Activated CD8-positive, alpha-beta memory T cell treated with anti-CD3 and anti-CD28 coated beads for 4 hours (primary cell): ENCODE measurements at regions not wholly inside any gene's neighbourhood (a gene's known extent, or its start where the extent isn't known, plus 50 kb on each side); places are given as distances from the start of the nearest gene placed in this dataset.

Experiments used
- DNase-seq, 2 donors: peaks; one replicate each; pipeline ENCODE4 v3.0.0-alpha.2; 2020; ENCODE audit warnings: low read depth in 2 of 2

DNA sequence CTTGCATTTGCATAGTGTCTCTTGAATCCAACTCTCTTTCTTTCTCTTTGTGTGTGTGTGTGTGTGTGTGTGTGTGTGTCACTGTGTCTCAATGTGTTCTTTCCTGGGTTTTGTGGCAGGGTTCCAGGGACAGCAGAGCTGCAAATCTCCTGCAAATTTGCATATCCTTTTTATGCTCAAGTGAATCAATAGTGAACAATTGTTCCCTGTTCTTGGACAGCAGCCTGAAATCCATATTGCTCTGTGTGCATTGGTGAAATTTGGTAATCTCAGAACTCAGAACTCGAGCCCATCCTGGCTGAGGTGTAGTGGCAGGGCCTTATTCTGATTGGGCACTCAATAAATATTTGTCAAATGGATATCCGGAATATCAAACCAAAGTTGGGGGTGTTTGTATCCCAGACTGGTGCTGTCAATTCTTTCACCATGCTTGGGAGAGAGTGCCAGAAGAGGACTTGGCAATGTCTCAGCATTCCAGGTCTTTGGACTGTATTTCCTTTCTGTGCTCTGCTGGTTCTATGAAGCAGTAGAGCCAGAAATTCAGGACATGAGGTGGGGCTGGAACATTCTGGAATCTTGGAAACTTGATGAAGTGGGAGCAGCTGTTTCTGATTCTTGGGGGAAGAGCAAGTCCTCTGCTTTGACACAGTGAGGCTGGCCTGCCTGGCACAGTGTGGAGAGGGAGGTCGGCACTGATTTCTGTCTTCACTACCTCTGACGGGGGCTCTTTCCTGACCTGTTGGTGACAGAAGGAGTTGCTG, 380.6 kb upstream of the C2CD4B start:
- DNase-seq, result no peak

DNA sequence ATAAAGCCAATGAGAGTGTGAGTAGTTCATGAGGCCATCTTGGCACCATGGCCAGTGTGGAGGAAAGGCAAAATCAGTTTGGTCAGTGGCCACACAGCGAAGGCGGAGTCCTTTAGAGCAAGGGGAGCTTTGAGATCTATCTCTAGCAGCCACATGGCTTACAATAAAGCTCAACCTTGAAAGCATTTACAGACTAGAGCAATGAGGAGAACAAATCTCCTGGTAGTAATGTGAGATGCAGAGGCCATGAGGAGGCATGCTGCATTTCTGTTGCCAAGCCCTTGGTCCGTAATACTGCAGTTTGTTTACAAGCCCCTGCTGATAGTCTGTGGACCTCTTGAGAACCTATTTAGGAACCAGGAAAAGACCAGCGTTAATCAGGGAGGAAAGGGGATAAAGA, 381.5 kb upstream of the C2CD4B start:
- DNase-seq, result no peak

DNA sequence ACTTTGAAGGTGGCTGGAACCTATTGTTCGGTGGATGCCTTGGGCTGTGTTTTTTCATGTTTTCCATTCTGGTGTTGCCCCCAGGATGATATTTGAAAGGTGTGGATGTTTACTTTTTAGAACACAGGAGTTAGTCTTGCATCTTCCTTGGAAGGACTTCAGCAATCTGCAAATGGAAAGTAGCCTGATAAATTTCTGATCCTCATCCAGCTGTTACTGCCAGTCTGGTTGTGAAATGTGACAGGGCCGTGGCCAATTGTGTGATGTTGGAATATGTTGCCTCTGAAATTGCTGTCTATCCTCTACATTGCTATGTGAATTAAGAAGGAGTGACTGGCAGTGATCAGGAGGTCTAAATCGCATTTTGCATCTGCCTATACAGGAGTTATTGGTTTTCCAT, 382.5 kb upstream of the C2CD4B start:
- DNase-seq, result no peak

DNA sequence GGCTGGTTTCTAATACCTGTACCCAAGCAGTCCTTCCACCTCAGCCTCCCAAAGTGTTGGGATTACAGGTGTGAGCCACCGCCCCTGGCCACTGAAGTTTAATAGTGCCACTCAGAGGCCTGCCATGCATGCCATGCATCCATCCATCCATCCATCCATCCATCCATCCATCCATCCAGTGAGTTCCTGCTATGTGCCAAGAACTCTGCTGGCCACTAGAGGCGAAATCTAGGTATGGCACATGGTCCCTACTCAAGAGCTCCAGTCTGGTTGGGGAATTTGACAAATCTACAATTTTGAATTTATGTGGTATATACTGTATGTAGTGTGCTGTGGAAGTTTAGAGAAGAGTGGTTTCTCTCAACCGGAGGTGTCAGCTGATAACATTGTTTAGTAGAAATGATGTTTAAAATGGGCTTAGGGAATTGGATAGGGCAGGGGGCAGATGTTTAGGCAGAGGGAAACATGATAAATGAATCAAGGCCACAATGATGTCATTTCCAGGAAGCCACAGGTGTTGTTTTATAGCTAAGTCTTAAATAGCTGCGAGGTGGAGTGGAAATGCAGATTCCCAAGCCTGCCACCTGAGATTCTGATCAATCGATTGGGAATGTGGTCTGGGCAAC, 384.4 kb upstream of the C2CD4B start:
- no peak for DNase-seq

DNA sequence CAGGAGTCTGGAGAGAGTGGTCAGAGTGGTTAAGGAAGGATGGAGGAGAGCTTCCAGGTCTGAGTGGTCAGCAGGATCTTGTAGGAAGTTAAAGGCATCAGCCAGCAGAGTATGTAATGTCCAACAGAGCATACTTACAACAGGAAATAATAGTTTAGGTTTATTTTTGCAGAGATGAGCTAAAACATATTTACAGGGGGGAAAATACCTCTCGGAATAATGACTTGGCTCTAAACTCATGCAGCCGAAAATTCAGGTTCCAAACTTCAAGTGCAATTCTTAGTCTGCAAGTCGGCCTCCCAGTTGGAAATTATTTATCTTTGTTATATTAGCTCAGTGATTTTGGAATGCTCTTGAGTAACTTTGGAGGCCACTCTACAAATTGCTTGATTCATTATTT, 385.0 kb upstream of the C2CD4B start:
- no peak for DNase-seq

DNA sequence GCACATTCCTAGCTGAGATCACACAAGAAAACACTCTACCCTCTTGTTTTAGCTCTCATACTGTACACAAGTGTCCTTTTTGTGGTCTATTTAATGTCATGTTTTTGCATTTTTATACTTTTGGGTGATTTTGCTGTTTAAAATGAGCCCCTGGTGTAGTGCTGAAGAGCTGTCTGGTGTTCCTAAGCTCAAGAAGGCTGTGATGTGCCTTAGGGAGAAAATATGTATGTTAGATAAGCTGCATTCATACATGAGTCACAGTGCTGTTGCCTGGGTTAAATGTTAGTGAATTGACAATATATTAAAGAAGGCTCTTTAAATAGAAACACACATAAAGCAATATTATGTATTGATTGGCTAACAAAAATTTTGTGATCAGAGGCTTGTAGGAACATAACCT, 387.4 kb upstream of the C2CD4B start:
- DNase-seq, result no peak

DNA sequence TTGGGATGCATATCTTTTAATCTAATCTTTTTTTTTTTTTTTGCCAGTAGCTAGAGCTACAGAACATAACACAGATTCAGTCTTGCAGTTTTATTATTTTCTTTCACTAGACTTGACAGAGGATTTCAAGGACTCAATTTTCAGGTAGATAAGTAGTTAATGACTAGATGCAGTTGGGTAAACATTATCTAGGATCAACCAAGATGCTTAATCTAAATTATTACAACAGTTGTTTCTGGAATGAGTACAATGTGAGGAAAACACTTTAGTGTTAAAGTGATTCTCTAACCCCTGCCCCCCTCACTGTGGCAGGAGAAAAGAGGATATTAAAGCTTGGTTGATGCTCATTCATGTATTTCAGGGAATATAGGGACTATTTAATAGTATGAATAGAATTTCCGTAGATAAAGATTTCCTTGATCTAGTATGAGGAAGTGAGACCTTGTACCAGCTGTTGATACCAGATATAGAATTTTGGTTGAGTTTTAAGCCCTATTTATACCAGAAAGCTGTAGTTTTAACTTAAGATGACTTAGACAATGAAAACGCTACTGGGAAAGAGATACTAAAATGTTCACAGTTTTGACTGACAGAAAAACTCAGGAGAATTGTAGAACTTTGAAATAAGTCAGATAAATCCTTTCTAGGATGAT, 389.0 kb upstream of the C2CD4B start:
- no peak for DNase-seq

DNA sequence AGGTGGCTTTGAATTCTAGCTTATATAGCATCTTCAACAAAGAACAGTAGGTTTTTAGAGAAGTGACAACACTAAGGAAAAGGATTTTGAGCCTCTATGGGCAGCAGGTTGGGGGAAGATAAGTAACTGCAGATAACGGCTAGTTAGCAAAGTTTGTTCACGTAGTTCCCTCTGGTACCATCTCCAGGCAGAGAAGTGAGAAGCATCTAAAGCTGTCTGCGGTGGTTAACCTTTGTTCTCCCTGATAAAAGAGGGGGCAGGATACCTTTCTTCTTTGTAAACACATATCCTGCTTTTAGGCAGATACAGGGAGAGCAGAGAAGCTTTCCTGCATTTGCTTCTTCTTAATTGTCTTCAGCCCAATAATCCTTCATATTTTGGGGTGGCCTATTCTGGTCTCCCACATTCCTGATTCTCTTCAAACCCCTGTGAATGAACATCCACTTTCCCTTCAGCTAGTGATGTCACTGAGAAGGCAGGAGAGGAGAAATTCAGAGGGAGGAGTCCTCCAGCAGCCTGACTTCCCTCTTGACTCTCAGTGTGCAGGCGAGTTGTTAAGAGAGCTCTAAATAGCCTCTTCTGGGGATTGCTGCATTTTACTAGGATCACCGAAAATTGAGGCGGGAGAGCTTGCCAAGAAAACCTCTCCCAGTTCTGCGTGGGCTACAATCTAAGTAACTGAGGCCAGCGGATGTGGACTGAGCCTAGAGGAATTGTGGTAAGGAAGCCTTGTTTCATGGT, 393.7 kb upstream of the C2CD4B start:
- DNase-seq, result no peak

DNA sequence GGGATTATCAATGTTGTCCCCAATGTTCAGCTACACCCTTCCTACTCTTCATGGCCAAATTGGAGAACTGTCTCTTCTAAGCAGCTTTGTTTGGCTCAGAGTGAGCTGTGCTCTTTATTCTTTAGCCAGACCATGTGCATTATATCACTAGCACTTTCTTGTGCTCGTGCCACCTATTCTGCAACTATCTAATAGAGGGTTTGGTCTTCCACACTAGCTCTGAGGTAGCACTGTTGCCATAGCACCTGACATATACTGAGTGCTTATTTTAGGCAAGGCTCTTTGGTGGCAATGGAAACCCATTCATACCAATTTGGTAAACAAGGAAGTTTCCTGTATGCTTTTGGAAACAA, 394.3 kb upstream of the C2CD4B start:
- no peak for DNase-seq

DNA sequence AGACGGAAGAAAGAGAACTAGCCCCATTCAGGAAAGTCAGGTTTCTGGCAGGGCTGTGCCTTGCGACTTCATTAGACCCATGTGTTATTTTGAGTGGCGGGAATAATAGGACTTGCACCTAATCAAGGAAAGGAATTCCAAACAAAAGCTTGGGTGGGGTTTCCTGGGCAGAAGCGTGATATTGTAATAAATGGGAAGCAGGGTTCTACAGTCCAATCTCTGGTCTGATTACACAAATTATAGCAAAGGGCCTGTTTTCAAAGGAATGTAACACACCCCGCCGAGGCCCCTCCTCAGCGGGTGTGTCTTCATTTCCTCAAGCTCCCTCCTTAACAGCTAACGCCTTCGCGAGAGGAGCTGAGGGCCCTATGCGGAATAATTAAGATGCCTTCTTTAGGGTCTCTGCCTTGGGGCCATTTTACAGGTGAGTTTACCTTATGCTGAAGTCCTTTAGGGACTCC, 396.0 kb upstream of the C2CD4B start:
- DNase-seq, result no peak

DNA sequence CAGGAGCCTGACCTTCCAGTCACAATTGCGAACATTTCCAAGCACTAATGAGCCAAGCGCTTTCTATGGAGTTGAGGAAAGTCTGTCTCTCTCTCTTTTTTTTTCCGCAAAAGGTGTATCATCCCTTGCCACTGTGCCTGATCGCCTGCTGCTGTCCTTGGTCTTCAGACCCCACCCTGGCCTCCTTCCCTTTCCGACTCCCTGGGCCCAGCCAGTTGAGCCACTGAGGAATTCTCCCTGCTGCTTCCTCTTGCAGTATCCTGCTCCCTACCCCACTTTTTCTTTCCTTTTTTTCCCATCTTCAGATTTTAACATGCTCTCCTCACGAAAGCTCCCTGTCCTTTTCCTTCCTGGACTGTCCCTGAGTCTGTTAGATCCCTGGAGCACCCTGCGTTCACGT, 396.5 kb upstream of the C2CD4B start:
- DNase-seq, result no peak

DNA sequence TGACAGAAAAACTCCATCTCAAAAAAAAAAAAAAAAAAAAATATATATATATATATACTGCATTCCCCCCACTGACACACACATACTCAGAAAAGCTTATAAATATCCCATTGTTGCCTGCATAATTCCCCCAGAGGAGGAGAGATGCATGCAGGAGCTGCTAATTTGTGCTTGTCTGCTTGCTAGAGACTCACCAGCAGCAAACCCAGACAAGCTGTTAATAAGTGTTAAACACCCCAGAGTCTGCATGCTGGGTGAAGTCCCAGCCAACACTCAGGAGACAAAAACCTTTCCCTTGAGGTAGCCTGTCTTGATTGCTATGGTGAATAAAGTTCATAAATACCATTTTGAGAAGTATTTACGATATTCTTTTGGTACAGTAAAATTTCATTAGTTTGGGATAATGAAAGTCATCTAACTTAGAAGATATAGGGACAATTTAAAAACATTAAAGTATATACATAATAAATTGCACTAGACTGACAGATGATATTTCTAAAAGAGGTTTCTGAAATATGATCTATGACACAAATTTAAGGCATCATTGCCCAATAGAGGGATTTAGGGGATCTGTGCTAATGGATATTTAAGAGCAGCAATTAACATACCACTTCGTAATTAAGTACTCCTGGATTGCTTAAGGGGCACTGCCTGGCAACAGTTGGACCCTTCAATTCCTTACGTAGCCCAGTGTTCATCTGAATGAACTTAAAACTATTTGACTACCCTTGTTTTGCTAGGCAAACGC, 400.0 kb upstream of the C2CD4B start:
- no peak for DNase-seq

DNA sequence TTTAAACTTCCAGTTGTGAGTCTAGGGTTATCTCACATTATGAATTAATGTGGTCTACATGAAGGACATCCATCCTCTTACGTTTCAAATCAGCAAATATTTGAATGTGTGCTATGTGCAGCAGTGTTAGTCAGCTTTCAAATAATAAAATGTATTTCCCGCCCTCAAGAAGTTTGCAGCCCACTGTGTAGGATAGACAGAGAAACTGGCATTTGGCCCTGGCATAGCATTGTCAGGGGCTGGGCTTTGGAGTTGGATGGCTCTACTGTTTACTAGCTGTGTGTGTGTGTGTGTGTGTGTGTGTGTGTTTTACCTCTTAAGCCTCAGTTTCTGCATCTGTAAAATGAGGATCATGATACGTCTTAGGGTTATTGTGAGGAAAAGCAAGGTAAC, 400.5 kb upstream of the C2CD4B start:
- DNase-seq, result no peak

DNA sequence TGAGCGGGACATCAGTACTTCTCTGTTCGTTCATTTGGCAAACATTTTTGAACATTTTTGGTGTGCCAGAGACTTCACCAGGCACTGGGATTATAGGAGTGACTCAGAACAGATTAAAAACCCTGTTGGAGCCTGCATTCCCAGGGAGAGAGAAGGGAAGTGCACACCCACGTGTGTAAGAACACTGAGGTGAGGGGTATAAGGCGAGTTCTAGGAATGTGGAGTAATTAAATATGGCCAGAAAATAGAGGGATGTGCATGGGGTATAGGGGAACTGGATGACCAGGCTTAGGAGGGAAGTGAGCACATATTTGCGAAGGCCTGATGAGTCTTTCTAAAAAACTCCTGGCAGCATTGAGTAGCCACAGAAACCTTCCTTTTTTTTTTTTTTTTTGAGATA, 401.2 kb upstream of the C2CD4B start:
- no peak for DNase-seq

DNA sequence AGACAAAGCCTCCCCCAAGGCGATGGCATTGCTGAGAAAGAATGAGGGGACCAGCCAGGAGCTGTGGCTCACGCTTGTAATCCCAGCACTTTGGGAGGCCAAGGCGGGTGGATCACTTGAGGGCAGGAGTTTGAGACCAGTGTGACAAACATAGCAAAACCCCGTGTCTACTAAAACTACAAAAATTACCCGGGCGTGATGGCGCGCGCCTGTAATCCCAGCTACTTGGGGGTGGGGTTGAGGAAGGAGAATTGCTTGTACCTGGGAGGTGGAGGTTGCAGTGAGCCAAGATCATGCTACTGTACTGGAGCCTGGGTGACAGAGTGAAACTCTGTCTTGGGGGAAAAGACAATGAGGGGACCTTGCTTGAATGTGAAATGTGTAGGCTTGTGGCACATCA, 402.4 kb upstream of the C2CD4B start:
- no peak for DNase-seq

DNA sequence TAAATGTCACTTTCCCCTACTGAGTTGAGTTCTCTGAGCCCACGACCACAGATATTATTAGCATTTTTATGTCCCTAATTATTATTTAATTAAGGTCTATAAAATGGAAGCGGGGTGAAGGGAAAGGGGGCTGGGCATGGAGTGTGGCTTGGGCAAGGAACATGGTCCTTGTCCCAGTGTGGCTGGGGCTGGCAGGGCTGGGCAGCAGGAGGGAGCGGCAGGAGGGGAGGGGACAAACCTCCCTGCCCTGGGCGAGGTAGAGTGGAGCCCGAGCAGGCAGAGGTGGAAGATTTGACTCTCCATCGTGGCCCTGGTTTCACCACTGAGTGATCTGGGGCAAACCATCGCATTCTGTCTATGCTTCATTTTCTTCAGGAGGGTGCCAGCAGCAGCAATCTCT, 402.9 kb upstream of the C2CD4B start:
- no peak for DNase-seq

DNA sequence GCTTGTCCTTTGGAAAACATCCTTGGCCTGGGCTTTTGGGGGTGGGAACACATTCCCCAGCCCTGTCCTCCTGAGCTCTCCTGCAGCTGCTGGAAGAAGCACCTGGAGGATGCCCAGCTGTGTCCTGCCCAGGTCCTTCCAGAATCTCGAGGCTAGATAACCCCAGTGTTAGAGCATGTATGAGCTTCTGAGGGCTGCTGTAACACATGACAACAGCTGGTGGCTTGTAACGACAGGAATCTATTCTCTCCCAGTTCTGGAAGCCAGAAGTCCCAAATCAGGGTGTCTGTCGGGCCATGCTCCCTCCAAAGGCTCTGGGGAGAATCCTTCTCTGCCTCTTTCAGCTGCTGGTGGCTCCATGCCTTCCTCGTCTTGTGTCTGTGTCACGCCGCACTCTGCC, 403.6 kb upstream of the C2CD4B start:
- DNase-seq, result no peak

DNA sequence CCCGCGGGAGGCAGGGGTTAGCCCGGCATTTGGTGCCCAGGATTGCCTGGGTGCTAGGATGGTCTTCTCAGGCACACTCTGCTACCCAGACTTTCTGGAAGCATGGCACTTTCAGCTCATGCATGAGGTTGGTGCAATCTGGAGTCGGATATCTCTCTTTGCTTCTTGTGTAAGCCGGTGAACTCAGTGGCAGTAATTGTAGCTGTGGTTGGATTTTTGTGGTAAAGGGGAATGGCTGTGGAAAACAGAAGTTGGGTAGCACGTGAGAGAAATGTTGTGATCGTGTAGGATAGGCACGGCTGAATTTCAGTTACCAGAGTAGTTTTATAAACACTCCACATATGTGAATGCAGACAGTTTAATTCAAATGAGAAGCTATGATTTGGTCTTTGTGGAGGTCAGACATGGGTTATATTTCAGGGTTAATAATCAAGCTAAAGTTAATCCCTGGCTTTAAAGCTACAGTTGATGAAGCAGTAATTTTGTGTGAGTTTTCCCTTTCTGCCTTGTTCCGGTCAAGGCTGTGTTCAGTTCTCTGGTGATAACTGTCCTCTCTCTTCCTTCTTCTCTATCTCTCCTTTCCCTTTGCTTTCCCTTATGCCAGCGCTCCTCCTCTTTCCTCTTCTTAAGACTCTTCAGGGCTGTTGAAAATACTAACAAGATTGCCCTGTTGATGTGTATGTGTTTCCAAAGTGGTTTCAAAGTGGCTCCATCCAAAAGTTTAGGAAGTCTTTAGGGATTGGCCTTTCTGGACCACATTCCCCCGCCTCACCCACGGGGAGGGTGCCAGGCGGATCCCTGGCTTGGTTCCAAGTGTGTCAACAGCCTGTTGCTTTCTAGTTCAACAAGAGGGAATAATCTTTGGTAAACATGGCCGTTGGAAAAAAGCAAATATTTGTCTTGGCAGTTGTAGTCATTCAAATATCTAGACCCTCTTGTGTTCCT, 404.6 kb upstream of the C2CD4B start:
- DNase-seq, result no peak

DNA sequence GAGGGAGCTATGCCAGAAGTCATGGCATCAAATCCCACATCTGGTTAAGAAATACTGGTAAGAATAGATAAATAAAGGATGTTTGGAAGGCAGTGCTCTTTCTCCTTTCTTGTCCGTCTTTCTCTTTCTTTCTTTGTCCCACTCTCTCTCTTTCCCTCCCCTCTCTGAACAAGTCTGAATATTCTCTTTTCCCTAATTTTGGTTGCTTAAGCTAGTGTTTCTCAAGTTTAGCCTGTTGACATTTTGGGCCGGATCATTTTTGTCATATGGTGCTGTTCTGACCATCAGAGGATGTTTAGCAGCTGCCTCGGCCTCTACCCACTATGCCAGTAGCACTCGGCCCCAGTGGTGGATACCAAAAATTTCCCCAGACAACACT, 405.3 kb upstream of the C2CD4B start:
- no peak for DNase-seq

DNA sequence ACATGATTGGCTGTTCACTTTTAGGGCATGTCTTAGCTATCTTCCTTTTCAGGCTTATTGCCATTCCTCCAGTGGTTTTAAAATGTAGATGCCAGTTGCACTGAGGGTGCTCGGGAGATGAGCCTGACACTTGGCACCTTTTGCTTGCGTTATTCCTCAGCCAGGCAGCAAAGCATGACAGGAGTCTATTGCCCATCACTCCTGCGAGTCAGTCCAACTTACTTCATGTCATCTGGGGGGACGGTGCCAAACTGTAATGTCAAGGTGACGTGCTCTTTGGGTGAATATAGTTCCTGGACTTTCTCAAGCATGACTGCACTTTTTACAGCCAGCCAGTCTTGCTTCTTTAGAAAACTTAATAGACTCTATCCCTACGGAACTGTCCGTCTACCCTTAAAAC, 406.0 kb upstream of the C2CD4B start:
- no peak for DNase-seq

DNA sequence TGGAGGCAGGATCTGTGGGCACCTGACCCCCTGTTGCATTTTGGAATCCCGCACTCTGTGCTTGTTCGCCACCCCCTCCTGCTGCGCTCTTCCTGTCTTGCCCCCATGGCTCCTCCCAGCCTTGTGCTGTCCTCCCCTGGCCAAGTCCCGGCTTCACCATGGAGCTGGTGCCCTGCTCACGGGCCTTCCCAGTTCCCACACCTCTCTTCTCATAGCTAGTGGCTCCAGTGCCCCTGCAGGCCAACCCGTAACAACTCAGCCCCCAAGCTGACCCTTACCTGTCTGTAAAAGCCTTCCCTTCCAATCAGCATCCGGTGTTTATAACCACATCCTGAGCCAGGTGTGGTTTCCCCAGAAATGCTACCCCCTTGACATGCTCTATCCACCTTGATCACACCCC, 407.7 kb upstream of the C2CD4B start:
- no peak for DNase-seq
